Endothelial cell of umbilical vein (primary cell): ENCODE measurements at regions not wholly inside any gene's neighbourhood (a gene's known extent, or its start where the extent isn't known, plus 50 kb on each side); places are given as distances from the start of the nearest gene placed in this dataset.

ENCODE experiments used
- JUN ChIP-seq: IDR thresholded peaks from 2 replicates; pipeline ENCODE4 v1.6.1; 2011; ENCODE audit warnings: borderline replicate concordance, low read depth; ENCODE audit not compliant: insufficient read length, insufficient read depth
- TF ChIP-seq, protein P1 (sequence below), 2 donors: IDR thresholded peaks; 1 replicate in 1 of 2; 2 replicates in 1 of 2; pipeline ENCODE4 v1.5.1; 2011; ENCODE audit warnings: low read length in 2 of 2, mild to moderate bottlenecking in 2 of 2, moderate library complexity in 2 of 2, control low read depth in 1 of 2, inconsistent platforms in 1 of 2, low read depth in 1 of 2; ENCODE audit not compliant: insufficient read depth in 1 of 2; ENCODE audit errors: extremely low read depth in 1 of 2

- TF ChIP-seq, protein P1, sequence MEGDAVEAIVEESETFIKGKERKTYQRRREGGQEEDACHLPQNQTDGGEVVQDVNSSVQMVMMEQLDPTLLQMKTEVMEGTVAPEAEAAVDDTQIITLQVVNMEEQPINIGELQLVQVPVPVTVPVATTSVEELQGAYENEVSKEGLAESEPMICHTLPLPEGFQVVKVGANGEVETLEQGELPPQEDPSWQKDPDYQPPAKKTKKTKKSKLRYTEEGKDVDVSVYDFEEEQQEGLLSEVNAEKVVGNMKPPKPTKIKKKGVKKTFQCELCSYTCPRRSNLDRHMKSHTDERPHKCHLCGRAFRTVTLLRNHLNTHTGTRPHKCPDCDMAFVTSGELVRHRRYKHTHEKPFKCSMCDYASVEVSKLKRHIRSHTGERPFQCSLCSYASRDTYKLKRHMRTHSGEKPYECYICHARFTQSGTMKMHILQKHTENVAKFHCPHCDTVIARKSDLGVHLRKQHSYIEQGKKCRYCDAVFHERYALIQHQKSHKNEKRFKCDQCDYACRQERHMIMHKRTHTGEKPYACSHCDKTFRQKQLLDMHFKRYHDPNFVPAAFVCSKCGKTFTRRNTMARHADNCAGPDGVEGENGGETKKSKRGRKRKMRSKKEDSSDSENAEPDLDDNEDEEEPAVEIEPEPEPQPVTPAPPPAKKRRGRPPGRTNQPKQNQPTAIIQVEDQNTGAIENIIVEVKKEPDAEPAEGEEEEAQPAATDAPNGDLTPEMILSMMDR (IDR thresholded peaks at IDR 0.05; ENCODE audit: extremely low read depth in 1 of 2, insufficient read depth in 1 of 2, low read depth in 1 of 2, low read length in 2 of 2): no peak
- TF ChIP-seq JUN: no peak
These were observed 78.2 kb upstream of the SPON1 start for GRCh38 chr11:13884158-13884799.
